Endothelial cell of umbilical vein (primary cell): ENCODE measurements at regions not wholly inside any gene's neighbourhood (a gene's known extent, or its start where the extent isn't known, plus 50 kb on each side); places are given as distances from the start of the nearest gene placed in this dataset.

ENCODE experiments used
- BruUV-seq: library from RNA; stranded (reverse); fragments of 400-500 nt; replicated peaks from 2 replicates; lab custom pipeline; 2021; lab: Mats Ljungman, UMichigan
- CTCF ChIA-PET: fragments of 300-600, 350-600 bp; sonication (Branson Sonifier 250); formaldehyde crosslinking; loops from one replicate; lab custom pipeline; 2021; ENCODE audit warnings: antibody characterized with exemption, inconsistent platforms; lab: Charles Lee
- POLR2A ChIA-PET: fragments of 300-600, 350-600 bp; sonication (Branson Sonifier 250); formaldehyde crosslinking; loops from one replicate; lab custom pipeline; 2021; ENCODE audit warnings: antibody characterized with exemption, inconsistent platforms; lab: Charles Lee
- DNase-seq: peaks from one replicate; pipeline ENCODE4 v3.0.0-alpha.2; 2011; ENCODE audit warnings: low read depth, low spot score
- FAIRE-seq: peaks from 2 replicates; lab custom pipeline; 2011; peaks lifted over from hg19 to GRCh38; lab: Jason Lieb, UNC
- H2AFZ ChIP-seq: 2 replicates; pipeline ENCODE4 v1.6.0; 2012; ENCODE audit warnings: low read depth, low read length, control low read depth, inconsistent platforms
- H3K27ac ChIP-seq: 2 replicates; pipeline ENCODE4 v1.5.1; 2011; ENCODE audit warnings: low read depth, mild to moderate bottlenecking, control low read depth, low read length, moderate library complexity; ENCODE audit not compliant: insufficient read depth
- H3K27me3 ChIP-seq, 2 experiments: 2 replicates each; pipeline versions ENCODE4 v1.6.0 to v1.6.1; 2011; ENCODE audit warnings: low read length in 2 of 2, mixed read lengths in 1 of 2; ENCODE audit not compliant: control insufficient read depth in 2 of 2, insufficient read depth in 2 of 2
- H3K36me3 ChIP-seq, 2 experiments: 2 replicates in 1 of 2; 3 replicates in 1 of 2; pipeline ENCODE4 v1.5.1; 2011; ENCODE audit warnings: low read length in 2 of 2, mild to moderate bottlenecking in 1 of 2, moderate library complexity in 1 of 2; ENCODE audit not compliant: control insufficient read depth in 2 of 2, insufficient read depth in 2 of 2; ENCODE audit errors: extremely low read depth in 1 of 2
- H3K4me1 ChIP-seq: 3 replicates; pipeline ENCODE4 v1.5.1; 2011; ENCODE audit warnings: mild to moderate bottlenecking, low read length; ENCODE audit not compliant: control insufficient read depth, insufficient read depth; ENCODE audit errors: extremely low read depth
- H3K4me2 ChIP-seq: 2 replicates; pipeline ENCODE4 v1.6.1; 2011; ENCODE audit warnings: low read length, control low read depth, mixed read lengths; ENCODE audit not compliant: insufficient read depth
- H3K4me3 ChIP-seq, 3 experiments: fragments of 200-600 bp in 1 of 3; sonication (generic), shearing (Covaris generic) in 1 of 3; replicated peaks in 1 of 3; 2 replicates each; pipeline ENCODE4 v1.5.1; 2011 to 2016; ENCODE audit warnings: control low read depth in 3 of 3, low read length in 3 of 3, mild to moderate bottlenecking in 2 of 3, inconsistent platforms in 1 of 3, low read depth in 1 of 3, moderate library complexity in 1 of 3; ENCODE audit not compliant: insufficient read depth in 1 of 3
- H3K79me2 ChIP-seq: 2 replicates; pipeline ENCODE4 v1.6.0; 2012; ENCODE audit warnings: low read length, inconsistent platforms; ENCODE audit not compliant: control insufficient read depth, insufficient read depth
- H3K9ac ChIP-seq: replicated peaks from 2 replicates; pipeline ENCODE3; 2011; ENCODE audit warnings: low read length, control low read depth; ENCODE audit not compliant: insufficient read depth; ENCODE audit errors: extremely low read depth
- H3K9me1 ChIP-seq: replicated peaks from 3 replicates; pipeline ENCODE4 v1.6.0; 2011; ENCODE audit warnings: mild to moderate bottlenecking, low read length; ENCODE audit not compliant: control insufficient read depth, insufficient read depth; ENCODE audit errors: extremely low read depth
- H3K9me3 ChIP-seq: replicated peaks from 2 replicates; pipeline ENCODE4 v1.5.1; 2012; ENCODE audit warnings: low read length, inconsistent platforms; ENCODE audit not compliant: control insufficient read depth, insufficient read depth
- H4K20me1 ChIP-seq: replicated peaks from 2 replicates; pipeline ENCODE3; 2011; ENCODE audit warnings: mild to moderate bottlenecking, low read length; ENCODE audit not compliant: control insufficient read depth, insufficient read depth; ENCODE audit errors: extremely low read depth
- EZH2 ChIP-seq: IDR thresholded peaks from 2 replicates; pipeline ENCODE4 v1.6.1; 2012; ENCODE audit warnings: borderline replicate concordance, low read depth, mild to moderate bottlenecking, moderate library complexity, low read length, inconsistent platforms; ENCODE audit not compliant: severe bottlenecking
- FOS ChIP-seq: IDR thresholded peaks from 2 replicates; pipeline ENCODE4 v1.6.1; 2011; ENCODE audit warnings: mild to moderate bottlenecking, low read length, moderate library complexity, borderline replicate concordance; ENCODE audit not compliant: insufficient read depth
- GATA2 ChIP-seq: IDR thresholded peaks from 2 replicates; pipeline ENCODE4 v1.7.0; 2011; ENCODE audit warnings: low read depth, mild to moderate bottlenecking, moderate library complexity, mixed read lengths, low read length; ENCODE audit not compliant: insufficient read length, insufficient read depth
- JUN ChIP-seq: IDR thresholded peaks from 2 replicates; pipeline ENCODE4 v1.6.1; 2011; ENCODE audit warnings: borderline replicate concordance, low read depth; ENCODE audit not compliant: insufficient read length, insufficient read depth
- MYC ChIP-seq: IDR thresholded peaks from one replicate; pipeline ENCODE4 v1.6.1; 2011; ENCODE audit warnings: mild to moderate bottlenecking, low read depth, low read length
- POLR2A ChIP-seq: IDR thresholded peaks from 2 replicates; pipeline ENCODE4 v1.6.1; 2012; ENCODE audit warnings: low read depth, mild to moderate bottlenecking, control low read depth, low read length
- POLR2AphosphoS5 ChIP-seq: IDR thresholded peaks from 2 replicates; pipeline ENCODE4 v1.6.1; 2012; ENCODE audit warnings: low read depth, mild to moderate bottlenecking, control low read depth, low read length, moderate library complexity; ENCODE audit not compliant: insufficient read depth
- dilution Hi-C: fragments of 300-500 bp; cut with MboI; formaldehyde crosslinking; loops from one replicate; pipeline ENCODE4 v1.15.0; 2019; ENCODE audit warnings: low sequenced_read_pairs; ENCODE audit not compliant: extremely low pct_ligation_motif_present
- intact Hi-C: fragments of 100-400 bp; cut with micrococcal nuclease; formaldehyde crosslinking; loops from one replicate; pipeline ENCODE4 v1.10.0; 2022
- TF ChIP-seq, protein P1 (sequence below): IDR thresholded peaks from 2 replicates; pipeline ENCODE4 v1.6.1; 2011; ENCODE audit not compliant: insufficient read depth, insufficient read length
- TF ChIP-seq, protein P2 (sequence below), 2 donors: IDR thresholded peaks; 1 replicate in 1 of 2; 2 replicates in 1 of 2; pipeline ENCODE4 v1.5.1; 2011; ENCODE audit warnings: low read length in 2 of 2, mild to moderate bottlenecking in 2 of 2, moderate library complexity in 2 of 2, control low read depth in 1 of 2, inconsistent platforms in 1 of 2, low read depth in 1 of 2; ENCODE audit not compliant: insufficient read depth in 1 of 2; ENCODE audit errors: extremely low read depth in 1 of 2

- Histone ChIP-seq H2AFZ (no peak overlapping the region), H3K9me3 (no peaks in the 10 kb centered on the region), H3K4me3 (no peak overlapping the region), H3K9ac (no peak overlapping the region), H3K27me3 (no peaks in the 10 kb centered on the region), H3K4me2 (no peak overlapping the region), H3K4me1 (no peaks in the 10 kb centered on the region), H3K79me2 (no peaks in the 10 kb centered on the region), H3K36me3 (no peaks in the 10 kb centered on the region), H3K9me1 (no peaks in the 10 kb centered on the region), H4K20me1 (no peaks in the 10 kb centered on the region), H3K27ac (no peak overlapping the region)
- dilution Hi-C loops, result no loop called here
- no peak for TF ChIP-seq EZH2
- no peak for TF ChIP-seq FOS
- TF ChIP-seq MYC, result no peak
- TF ChIP-seq POLR2AphosphoS5, result no peak
- TF ChIP-seq, protein P1, sequence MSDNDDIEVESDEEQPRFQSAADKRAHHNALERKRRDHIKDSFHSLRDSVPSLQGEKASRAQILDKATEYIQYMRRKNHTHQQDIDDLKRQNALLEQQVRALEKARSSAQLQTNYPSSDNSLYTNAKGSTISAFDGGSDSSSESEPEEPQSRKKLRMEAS, result no peak
- no peak for TF ChIP-seq GATA2
- no peak for TF ChIP-seq POLR2A
- no peak for TF ChIP-seq JUN
- TF ChIP-seq, protein P2, sequence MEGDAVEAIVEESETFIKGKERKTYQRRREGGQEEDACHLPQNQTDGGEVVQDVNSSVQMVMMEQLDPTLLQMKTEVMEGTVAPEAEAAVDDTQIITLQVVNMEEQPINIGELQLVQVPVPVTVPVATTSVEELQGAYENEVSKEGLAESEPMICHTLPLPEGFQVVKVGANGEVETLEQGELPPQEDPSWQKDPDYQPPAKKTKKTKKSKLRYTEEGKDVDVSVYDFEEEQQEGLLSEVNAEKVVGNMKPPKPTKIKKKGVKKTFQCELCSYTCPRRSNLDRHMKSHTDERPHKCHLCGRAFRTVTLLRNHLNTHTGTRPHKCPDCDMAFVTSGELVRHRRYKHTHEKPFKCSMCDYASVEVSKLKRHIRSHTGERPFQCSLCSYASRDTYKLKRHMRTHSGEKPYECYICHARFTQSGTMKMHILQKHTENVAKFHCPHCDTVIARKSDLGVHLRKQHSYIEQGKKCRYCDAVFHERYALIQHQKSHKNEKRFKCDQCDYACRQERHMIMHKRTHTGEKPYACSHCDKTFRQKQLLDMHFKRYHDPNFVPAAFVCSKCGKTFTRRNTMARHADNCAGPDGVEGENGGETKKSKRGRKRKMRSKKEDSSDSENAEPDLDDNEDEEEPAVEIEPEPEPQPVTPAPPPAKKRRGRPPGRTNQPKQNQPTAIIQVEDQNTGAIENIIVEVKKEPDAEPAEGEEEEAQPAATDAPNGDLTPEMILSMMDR (IDR thresholded peaks at IDR 0.05; ENCODE audit: extremely low read depth in 1 of 2, insufficient read depth in 1 of 2, low read depth in 1 of 2, low read length in 2 of 2), result no peak
- FAIRE-seq (no peak), DNase-seq (no peak)
- intact Hi-C loops, result no loop called here
- ChIA-PET POLR2A (no interaction called here), CTCF (no interaction called here)
- BruUV-seq, result no TSS peak
Observed at GRCh38 chr21:16055014-16055413, 325.2 kb downstream of the USP25 start.
